Left ventricle myocardium inferior (tissue), 1 donor: ENCODE measurements at regions not wholly inside any gene's neighbourhood (a gene's known extent, or its start where the extent isn't known, plus 50 kb on each side); places are given as distances from the start of the nearest gene placed in this dataset.

Experiments
- DNase-seq: peaks from one replicate; pipeline ENCODE4 v3.0.0-alpha.2; 2020
- H3K27ac ChIP-seq: fragments of 200-600 bp; replicated peaks from 2 replicates; pipeline ENCODE4 v1.8.0; 2021
- H3K27me3 ChIP-seq: fragments of 200-600 bp; 2 replicates; pipeline ENCODE4 v1.8.0; 2021; ENCODE audit warnings: low read depth
- H3K36me3 ChIP-seq: fragments of 200-600 bp; 2 replicates; pipeline ENCODE4 v1.8.0; 2021
- H3K4me1 ChIP-seq: fragments of 200-600 bp; 2 replicates; pipeline ENCODE4 v1.8.0; 2021
- H3K4me3 ChIP-seq: fragments of 200-600 bp; 2 replicates; pipeline ENCODE4 v1.8.0; 2021; ENCODE audit warnings: mild to moderate bottlenecking, moderate library complexity
- H3K9me3 ChIP-seq: fragments of 200-600 bp; replicated peaks from 2 replicates; pipeline ENCODE4 v1.8.0; 2021
- intact Hi-C: fragments of 100-400 bp; cut with micrococcal nuclease; formaldehyde crosslinking; loops from one replicate; pipeline ENCODE4 v1.11.0; 2022
- TF ChIP-seq, protein P1 (sequence below): fragments of 200-600 bp; IDR thresholded peaks from 2 replicates; pipeline ENCODE4 v1.8.0; 2021; ENCODE audit warnings: antibody characterized with exemption, mild to moderate bottlenecking, borderline replicate concordance
- donor health status: DM: no; HTN: yes; CAD: no; lungs with severe emphysema.

DNA sequence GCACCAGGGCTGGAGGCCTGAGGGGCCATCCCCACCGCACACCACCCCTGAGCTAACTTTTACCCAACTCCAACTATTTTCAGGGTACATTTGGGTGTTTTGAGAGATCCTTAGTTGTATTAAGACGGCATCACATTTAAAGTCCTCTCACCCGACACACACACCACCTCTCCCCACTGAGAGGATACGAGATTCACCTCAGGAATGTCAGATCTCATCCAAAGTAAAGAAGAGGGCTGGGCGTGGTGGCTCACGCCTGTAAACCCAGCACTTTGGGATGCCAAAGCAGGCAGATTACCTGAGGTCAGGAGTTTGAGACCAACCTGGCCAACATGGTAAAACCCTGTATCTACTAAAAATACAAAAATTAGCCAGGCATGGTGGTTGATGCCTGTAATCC, 88.4 kb downstream of the RBFOX3 start:
- H3K27ac ChIP-seq: no peak overlapping the region
- TF ChIP-seq, protein P1, sequence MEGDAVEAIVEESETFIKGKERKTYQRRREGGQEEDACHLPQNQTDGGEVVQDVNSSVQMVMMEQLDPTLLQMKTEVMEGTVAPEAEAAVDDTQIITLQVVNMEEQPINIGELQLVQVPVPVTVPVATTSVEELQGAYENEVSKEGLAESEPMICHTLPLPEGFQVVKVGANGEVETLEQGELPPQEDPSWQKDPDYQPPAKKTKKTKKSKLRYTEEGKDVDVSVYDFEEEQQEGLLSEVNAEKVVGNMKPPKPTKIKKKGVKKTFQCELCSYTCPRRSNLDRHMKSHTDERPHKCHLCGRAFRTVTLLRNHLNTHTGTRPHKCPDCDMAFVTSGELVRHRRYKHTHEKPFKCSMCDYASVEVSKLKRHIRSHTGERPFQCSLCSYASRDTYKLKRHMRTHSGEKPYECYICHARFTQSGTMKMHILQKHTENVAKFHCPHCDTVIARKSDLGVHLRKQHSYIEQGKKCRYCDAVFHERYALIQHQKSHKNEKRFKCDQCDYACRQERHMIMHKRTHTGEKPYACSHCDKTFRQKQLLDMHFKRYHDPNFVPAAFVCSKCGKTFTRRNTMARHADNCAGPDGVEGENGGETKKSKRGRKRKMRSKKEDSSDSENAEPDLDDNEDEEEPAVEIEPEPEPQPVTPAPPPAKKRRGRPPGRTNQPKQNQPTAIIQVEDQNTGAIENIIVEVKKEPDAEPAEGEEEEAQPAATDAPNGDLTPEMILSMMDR: no peak
- intact Hi-C loops: no loop called here
- no peaks in the 10 kb centered on the region for H3K4me1 ChIP-seq
- peaks cover 100% of the 10 kb centered on the region for H3K27me3 ChIP-seq
- no peaks in the 10 kb centered on the region for H3K36me3 ChIP-seq
- H3K9me3 ChIP-seq: no peaks in the 10 kb centered on the region
- no peak for DNase-seq
- H3K4me3 ChIP-seq: no peak overlapping the region

DNA sequence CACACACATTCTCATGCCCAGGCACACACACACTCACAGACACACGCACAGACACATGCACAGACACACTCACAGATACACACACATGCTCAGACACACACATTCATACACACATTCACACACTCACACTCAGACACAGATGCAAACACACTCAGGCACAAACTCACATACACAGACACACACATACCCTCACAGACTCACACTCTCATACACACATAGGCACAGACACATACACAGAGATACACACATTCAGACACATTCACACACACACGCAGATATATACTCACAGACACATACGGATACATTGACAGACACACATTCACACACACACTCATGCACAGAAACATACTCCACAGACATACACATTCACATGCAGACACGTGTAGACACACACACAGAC, 89.6 kb downstream of the RBFOX3 start:
- H3K9me3 ChIP-seq: no peaks in the 10 kb centered on the region
- H3K4me3 ChIP-seq: no peak overlapping the region
- intact Hi-C loops: no loop called here
- H3K27ac ChIP-seq: no peak overlapping the region
- no peaks in the 10 kb centered on the region for H3K36me3 ChIP-seq
- no peaks in the 10 kb centered on the region for H3K4me1 ChIP-seq
- H3K27me3 ChIP-seq: peaks cover 100% of the 10 kb centered on the region
- TF ChIP-seq, protein P1: no peak
- no peak for DNase-seq

DNA sequence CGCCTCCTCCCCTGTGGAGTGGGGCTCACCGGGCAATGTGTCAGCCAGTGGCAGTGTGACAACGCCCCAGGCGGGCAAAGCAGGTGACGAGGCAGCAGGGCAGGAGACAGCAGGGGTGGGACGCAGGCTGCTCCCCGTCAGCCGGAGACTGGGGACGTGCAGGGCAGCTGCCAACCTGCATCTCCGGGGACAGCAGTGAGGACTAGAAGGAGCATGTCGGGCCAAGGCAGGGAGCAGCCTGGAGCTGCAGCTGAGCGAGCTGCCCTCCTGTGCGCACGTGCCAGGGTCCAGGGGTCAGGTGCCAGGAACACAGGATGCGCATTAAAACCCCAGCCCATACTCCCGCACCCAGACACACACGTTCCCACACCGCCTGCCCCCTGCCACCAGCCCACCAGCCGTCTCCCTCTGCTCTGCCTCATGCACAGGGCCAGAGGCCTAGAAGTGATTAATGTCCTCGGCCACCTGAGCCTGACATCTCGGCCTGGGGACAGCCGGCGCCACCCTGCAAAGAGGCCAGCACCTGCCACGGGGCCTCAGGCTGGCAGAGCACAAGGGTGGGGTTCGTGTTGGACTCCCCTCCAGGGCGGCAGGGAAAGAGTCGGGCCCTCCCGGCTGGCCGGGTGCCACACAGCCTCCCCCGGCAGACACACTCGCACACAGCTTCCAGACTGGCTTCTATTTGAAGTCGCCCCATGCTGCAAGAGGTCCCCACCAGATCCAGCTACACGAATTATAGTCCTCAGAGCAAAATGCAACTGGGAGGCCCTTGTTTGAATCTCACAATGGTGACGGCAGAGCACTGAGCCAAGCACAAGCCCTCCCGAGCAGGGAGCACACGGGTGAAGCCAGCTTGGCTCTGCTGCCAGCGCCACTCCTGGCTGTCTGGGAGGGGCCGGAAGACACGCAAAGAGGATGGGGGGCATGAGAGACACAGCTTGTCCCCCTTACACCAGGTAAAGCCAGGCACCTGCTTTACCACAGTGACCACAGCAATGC, 90.4 kb downstream of the RBFOX3 start:
- H3K4me1 ChIP-seq: no peaks in the 10 kb centered on the region
- H3K4me3 ChIP-seq: no peak overlapping the region
- no peaks in the 10 kb centered on the region for H3K36me3 ChIP-seq
- H3K9me3 ChIP-seq: no peaks in the 10 kb centered on the region
- no peak overlapping the region for H3K27ac ChIP-seq
- TF ChIP-seq, protein P1: no peak
- DNase-seq: no peak
- intact Hi-C loops: no loop called here
- H3K27me3 ChIP-seq: peaks cover 100% of the 10 kb centered on the region

DNA sequence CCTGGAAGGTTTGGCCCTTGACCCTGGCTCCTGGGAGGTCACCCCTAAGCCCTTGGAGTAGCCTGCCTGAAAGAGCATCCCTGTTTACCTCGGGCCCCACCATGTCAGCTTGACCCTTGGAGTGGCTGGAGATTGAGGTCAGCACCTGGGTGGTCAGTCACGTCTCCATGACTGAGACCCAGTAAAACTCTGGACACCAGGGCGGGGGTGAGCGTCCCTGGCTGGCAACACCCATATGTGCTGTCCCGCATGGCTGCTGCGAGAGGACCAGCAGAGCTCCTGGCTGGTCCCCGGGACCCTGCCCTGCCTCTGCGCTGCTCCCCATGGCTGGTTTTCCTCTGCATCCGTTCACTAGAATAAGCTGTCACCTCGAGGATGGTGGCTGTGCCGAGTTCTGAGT, 91.2 kb downstream of the RBFOX3 start:
- no peaks in the 10 kb centered on the region for H3K4me1 ChIP-seq
- H3K27ac ChIP-seq: no peak overlapping the region
- no peak for DNase-seq
- H3K4me3 ChIP-seq: no peak overlapping the region
- TF ChIP-seq, protein P1: no peak
- no peaks in the 10 kb centered on the region for H3K36me3 ChIP-seq
- intact Hi-C loops: no loop called here
- H3K9me3 ChIP-seq: no peaks in the 10 kb centered on the region
- peaks cover 100% of the 10 kb centered on the region for H3K27me3 ChIP-seq

DNA sequence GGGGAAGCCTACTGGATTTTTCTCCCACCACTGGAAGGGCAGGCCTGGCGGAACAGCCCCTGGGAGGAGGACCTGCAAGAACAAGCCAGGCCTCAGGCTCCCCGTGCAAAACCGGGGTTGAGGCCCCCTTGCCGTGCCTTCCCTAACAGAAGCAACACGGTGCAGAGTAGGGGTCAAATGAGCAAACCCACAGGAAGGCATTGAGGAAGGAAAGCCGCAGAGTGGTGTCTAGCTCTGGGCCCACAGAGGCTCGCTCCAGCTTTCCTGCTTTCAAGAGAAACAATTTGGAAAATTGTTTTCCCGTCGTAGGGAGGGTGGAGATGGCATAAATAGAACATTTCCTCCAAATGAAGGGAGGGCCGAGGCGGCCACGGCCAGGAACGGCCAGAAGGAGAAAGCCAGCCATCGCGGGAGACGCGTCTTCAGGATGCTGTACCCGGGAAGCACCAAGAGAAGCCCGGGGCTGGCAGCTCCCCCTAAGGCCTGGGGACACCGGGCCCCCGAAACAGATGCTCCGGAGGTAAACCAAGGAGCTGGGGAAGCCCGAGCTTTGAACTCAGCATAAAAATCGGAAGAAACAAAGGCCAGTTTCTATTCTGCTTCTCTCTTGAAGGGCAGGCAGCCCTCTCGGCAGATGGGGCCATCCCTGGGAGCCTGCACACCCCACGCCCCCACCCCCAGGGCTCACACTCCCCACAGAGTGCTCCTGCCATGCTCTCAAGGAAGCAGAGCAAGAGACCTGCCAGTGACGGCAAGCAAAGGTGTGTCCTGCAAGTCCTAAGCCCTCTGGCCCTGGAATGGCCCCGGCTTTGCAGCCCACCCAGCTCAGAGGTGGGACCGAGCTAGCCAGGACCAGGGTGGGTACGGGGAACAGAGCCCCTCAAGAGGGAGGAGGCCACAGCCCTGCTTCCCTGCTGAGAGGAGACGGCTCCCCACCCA, 92.0 kb downstream of the RBFOX3 start:
- Histone ChIP-seq H3K27ac (no peak overlapping the region), H3K4me3 (no peak overlapping the region), H3K4me1 (no peaks in the 10 kb centered on the region), H3K27me3 (peaks cover 100% of the 10 kb centered on the region), H3K9me3 (no peaks in the 10 kb centered on the region), H3K36me3 (no peaks in the 10 kb centered on the region)
- DNase-seq: no peak
- TF ChIP-seq, protein P1: no peak
- intact Hi-C loops: no loop called here
